Testis (tissue), 2 donors: ENCODE measurements at regions not wholly inside any gene's neighbourhood (a gene's known extent, or its start where the extent isn't known, plus 50 kb on each side); places are given as distances from the start of the nearest gene placed in this dataset.

Experiments used
- DNase-seq: peaks from one replicate; pipeline ENCODE4 v3.0.0-alpha.2; 2019
- H3K27ac ChIP-seq, 2 donors: fragments of 200-600 bp; sonication (generic); one replicate each; pipeline ENCODE4 v1.5.1; 2019
- H3K27me3 ChIP-seq: fragments of 200-600 bp; sonication (generic); one replicate; pipeline ENCODE4 v1.5.1; 2019
- H3K36me3 ChIP-seq: fragments of 200-600 bp; sonication (generic); one replicate; pipeline ENCODE4 v1.5.1; 2017; ENCODE audit warnings: low read depth; ENCODE audit errors: missing control alignments
- H3K4me1 ChIP-seq: fragments of 200-600 bp; sonication (generic); one replicate; pipeline ENCODE4 v1.5.1; 2019
- H3K4me3 ChIP-seq, 2 donors: fragments of 200-600 bp; sonication (generic); one replicate each; pipeline ENCODE4 v1.5.1; 2017 to 2019
- H3K9me3 ChIP-seq: fragments of 200-600 bp; sonication (generic); one replicate; pipeline ENCODE4 v1.5.1; 2017
- POLR2A ChIP-seq: fragments of 450-650 bp; IDR thresholded peaks from one replicate; pipeline ENCODE4 v1.6.1; 2017; ENCODE audit warnings: antibody characterized with exemption, mild to moderate bottlenecking, moderate library complexity
- WGBS, 2 donors: methylation state at CpG; one replicate each; pipeline ENCODE4 v1.1.5; 2018; 5-methylcytosine and 5-hydroxymethylcytosine counted together
- intact Hi-C: fragments of 100-400 bp; cut with DNase I; formaldehyde crosslinking; loops from one replicate; pipeline ENCODE4 v1.15.1; 2023; ENCODE audit warnings: low total_unique reads
- TF ChIP-seq, protein P1 (sequence below), 3 experiments: fragments of 450-650 bp in 2 of 3; fragments of 200-600 bp in 1 of 3; sonication (generic) in 1 of 3; IDR thresholded peaks; one replicate each; pipeline ENCODE4 v1.5.1; 2016 to 2019; ENCODE audit warnings: antibody characterized with exemption in 3 of 3, mild to moderate bottlenecking in 2 of 3, moderate library complexity in 1 of 3

DNA sequence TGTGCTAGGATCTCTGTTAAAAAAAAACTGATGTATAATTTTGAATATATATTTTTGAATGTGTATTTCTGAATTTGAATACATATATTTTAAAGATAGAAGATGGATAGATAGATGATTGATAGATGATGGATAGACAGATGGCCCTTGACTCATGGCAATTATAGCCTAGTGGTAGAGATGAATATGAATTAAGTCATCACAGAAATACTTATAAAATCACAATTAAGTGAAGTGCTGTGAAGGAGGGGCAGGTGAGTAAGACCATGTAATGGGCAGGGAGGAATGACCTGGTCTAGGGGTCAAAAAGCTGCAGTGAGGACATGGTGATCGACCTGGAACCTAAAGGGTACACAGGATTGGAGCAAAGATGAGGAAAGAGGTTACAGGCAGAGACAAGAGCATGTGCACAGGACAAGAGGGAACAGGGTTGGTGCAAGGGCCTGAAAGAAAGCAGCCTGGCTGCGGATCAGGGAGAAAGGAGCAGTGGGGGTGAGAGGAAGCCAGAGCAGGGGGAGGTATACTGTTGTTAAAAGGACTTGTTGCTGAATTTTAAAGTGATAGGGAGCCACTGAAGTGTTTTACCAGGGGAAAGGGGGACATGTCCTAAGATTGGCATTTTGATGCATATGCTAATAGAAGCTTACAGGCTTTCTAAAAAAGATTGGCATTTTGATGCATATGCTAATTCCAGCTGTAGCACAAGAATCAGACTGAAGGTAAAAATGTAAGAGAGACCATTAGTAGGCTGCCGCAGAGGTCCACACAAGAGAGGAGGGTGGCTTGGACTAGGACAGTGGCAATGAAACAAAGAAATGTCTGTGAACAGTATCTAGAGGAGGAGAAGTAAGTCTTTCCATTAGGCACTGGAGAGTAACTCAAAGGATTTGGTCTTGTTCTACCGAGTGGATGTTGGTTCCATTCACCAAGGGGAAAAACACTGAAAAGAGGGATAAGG lies 527.8 kb downstream of the AGTPBP1 start:
- no peaks in the 10 kb centered on the region for H3K4me1 ChIP-seq
- H3K36me3 ChIP-seq, result no peaks in the 10 kb centered on the region
- no peaks in the 10 kb centered on the region for H3K27me3 ChIP-seq
- no peak for TF ChIP-seq POLR2A
- intact Hi-C loops, result no loop called here
- 72 to 79% methylated on average over 4 of the region's 4 CpGs for WGBS, 2 donors
- DNase-seq, result no peak
- H3K9me3 ChIP-seq, result no peaks in the 10 kb centered on the region
- H3K27ac ChIP-seq, result no peak overlapping the region
- H3K4me3 ChIP-seq, result no peak overlapping the region

DNA sequence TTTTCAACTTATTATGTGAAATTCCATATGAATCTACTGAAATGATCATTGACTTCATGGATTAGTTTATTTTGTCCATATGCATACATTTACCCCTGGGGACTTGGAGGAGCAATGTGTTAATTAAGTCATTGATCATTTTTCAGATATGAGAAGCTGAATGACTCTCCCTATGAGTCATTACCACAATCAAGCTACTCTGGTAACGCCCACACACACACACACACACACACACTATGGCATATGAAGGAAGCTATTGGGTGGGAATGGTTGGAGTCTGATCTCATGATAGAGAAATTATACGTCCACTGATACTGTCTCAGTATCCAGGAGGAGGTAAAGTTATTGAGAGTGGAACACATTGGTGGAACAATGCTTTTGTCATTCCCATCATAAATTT lies 528.9 kb downstream of the AGTPBP1 start:
- Histone ChIP-seq H3K4me1 (no peaks in the 10 kb centered on the region), H3K9me3 (no peaks in the 10 kb centered on the region), H3K4me3 (no peak overlapping the region), H3K27ac (no peak overlapping the region), H3K27me3 (no peaks in the 10 kb centered on the region), H3K36me3 (no peaks in the 10 kb centered on the region)
- intact Hi-C loops, result no loop called here
- DNase-seq, result no peak
- TF ChIP-seq, protein P1, sequence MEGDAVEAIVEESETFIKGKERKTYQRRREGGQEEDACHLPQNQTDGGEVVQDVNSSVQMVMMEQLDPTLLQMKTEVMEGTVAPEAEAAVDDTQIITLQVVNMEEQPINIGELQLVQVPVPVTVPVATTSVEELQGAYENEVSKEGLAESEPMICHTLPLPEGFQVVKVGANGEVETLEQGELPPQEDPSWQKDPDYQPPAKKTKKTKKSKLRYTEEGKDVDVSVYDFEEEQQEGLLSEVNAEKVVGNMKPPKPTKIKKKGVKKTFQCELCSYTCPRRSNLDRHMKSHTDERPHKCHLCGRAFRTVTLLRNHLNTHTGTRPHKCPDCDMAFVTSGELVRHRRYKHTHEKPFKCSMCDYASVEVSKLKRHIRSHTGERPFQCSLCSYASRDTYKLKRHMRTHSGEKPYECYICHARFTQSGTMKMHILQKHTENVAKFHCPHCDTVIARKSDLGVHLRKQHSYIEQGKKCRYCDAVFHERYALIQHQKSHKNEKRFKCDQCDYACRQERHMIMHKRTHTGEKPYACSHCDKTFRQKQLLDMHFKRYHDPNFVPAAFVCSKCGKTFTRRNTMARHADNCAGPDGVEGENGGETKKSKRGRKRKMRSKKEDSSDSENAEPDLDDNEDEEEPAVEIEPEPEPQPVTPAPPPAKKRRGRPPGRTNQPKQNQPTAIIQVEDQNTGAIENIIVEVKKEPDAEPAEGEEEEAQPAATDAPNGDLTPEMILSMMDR (IDR thresholded peaks at IDR 0.05), result no peak
- TF ChIP-seq POLR2A, result no peak
- 76 to 80% methylated on average over 2 of the region's 2 CpGs for WGBS, 2 donors

DNA sequence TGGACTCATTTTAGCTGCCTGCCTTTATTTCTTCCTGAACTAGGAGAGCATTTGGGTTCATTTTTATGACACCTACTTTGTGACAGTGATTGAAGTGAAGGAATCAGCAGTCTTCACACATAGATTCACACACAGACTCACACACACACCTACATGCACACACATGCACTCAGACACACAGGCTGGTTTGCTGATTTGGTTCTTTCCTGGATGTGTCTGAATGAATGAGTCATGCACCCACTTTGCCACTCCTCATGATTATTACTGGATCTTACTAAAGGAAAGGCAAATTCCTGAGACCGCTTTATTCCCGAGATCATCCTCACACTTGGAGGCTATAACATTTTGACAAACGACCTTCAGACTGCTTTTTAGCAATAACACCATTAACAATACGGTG lies 529.5 kb downstream of the AGTPBP1 start:
- Histone ChIP-seq H3K27me3 (no peaks in the 10 kb centered on the region), H3K36me3 (no peaks in the 10 kb centered on the region), H3K27ac (no peak overlapping the region), H3K4me3 (no peak overlapping the region), H3K4me1 (no peaks in the 10 kb centered on the region), H3K9me3 (no peaks in the 10 kb centered on the region)
- DNase-seq, result no peak
- 52 to 62% methylated on average over 4 of the region's 4 CpGs for WGBS, 2 donors
- intact Hi-C loops, result no loop called here
- TF ChIP-seq POLR2A, result no peak
- TF ChIP-seq, protein P1 (IDR thresholded peaks at IDR 0.05), result no peak

DNA sequence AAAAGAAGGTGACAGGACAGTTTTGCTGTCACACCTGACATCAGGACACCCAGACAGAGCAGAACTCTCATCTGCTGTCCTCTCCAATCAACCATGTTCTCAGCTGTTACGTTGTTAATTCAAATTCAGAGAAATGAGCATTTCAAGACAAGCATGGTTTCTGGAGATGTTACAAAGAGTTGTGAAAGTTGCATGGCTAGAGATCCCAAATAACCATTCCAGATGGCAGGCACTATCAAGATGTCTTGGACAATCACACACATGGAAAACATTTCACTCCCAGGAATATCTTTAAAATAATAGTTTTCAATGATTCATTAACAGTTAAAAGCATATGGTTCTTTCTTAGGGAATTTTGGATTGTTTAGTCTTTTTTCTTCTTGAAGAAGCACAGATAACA lies 533.1 kb downstream of the AGTPBP1 start:
- WGBS, 2 donors, result 78 to 96% methylated on average over 1 of the region's 1 CpG
- no peak for DNase-seq
- H3K4me3 ChIP-seq, result no peak overlapping the region
- H3K4me1 ChIP-seq, result no peaks in the 10 kb centered on the region
- H3K27ac ChIP-seq, result no peak overlapping the region
- intact Hi-C loops, result no loop called here
- no peaks in the 10 kb centered on the region for H3K27me3 ChIP-seq
- H3K9me3 ChIP-seq, result no peaks in the 10 kb centered on the region
- H3K36me3 ChIP-seq, result no peaks in the 10 kb centered on the region
- TF ChIP-seq, protein P1 (IDR thresholded peaks at IDR 0.05), result no peak
- TF ChIP-seq POLR2A, result no peak

DNA sequence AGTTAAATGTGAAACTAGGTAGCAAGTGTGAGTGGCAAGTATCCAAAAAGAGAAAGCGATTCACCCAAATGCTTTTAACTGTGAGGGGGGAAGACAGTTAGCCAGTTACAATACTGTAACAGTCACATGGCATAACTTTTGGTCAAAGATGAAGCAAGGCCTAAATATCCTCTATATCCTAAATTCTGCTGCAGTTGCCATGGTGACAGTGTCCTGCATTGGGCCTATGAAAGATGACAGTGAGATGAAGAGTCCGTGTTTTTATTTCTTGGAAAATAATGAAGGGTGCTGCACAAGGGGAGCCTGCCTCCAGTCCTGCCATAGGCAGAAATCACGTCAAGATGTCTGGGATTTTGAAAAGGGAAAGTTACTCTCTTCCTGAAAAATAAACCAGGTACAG lies 534.6 kb downstream of the NTRK2 start:
- Histone ChIP-seq H3K36me3 (no peaks in the 10 kb centered on the region), H3K27me3 (no peaks in the 10 kb centered on the region), H3K27ac (no peak overlapping the region), H3K4me1 (peaks cover 12% of the 10 kb centered on the region), H3K4me3 (no peak overlapping the region), H3K9me3 (no peaks in the 10 kb centered on the region)
- intact Hi-C loops, result no loop called here
- no peak for DNase-seq
- TF ChIP-seq, protein P1 (IDR thresholded peaks at IDR 0.05), result no peak
- TF ChIP-seq POLR2A, result no peak
- WGBS, 2 donors, result 73 to 89% methylated on average over 3 of the region's 3 CpGs
